GM19035 (cell line): ENCODE measurements at regions not wholly inside any gene's neighbourhood (a gene's known extent, or its start where the extent isn't known, plus 50 kb on each side); places are given as distances from the start of the nearest gene placed in this dataset.
"Not testable (repeated sequence)": the region's sequence is repeated elsewhere in the genome, so short reads cannot be mapped to it uniquely, and the experiment has no call there.

ENCODE experiments used
- ATAC-seq: cut with Tn5 transposase; IDR thresholded peaks from one replicate; pipeline ENCODE4 v1.9.1; 2021; ENCODE audit not compliant: unreplicated experiment

DNA sequence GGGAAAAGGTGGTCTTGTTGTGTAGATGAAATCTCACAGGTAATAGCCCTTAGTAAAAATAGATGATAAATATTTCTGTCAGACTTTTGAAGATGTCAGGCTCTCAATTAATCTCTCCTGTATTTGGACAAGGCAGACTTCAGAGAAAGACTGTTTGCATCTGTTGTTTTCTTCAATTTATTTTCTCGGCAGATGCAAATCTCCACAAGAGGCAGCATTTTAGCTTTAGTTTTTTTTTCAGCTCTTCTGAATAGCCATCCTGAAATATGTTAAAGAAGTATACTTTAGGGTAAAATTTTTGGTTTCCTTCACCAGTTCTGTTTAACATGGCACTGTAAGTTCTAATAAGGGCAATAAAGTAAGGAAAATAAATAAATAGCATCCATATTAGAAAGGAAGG lies 685.1 kb downstream of the SI start:
- ATAC-seq = no peak

DNA sequence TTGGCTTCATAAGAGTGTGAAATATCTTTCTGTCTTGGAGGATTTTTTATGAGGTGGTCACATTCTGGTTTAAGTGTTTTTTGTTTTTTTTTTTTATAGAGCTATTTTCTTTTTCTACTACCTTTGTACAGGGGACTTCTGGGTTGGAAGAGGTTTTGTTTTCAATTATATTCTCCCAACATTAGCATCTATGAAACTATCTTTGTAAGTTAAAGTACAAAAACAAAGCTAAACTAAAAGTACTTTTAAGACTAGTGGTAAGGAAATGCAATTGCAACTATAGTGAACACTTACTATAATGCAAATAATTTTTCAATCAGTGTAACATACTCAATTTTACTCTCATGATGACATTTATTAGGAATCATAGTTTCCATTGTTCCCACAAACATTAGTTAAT lies 688.2 kb downstream of the SI start:
- ATAC-seq = no peak

DNA sequence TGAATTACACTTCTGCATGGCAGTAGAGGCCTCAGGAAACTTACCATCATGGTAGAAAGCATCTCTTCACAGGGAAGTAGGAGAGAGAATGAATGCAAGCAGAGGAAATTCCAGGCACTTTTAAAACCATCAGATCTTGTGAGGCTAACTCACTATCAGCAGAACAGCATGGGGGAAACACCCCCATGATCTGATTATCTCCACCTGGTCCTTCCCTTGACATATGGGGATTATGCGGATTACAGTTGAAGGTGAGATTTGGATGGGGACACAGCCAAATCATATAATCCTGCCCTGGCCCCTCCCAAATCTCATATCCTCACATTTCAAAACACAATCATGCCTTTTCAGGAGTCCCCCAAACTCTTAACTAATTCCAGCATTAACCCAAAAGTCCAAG lies 691.1 kb downstream of the SI start:
- ATAC-seq = no peak

DNA sequence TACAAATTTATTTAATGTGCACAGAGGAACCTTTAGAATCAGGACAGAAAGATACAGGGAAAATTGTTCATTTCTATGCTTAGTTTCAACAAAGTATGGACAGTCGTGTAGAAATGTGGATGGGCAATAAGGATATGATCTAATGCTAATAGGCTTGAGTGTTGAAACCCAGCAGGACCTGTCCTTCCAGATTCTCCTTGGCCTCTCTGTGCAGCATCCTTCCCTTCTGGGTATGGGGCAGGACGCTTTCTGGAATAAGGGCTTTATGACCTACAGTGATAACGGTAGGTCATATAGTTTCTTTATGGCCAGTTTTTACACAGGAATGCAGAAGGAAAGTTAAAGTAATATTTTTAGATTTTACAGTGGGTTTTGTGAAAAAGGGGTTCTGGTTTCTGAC lies 698.1 kb downstream of the SI start:
- no peak for ATAC-seq

DNA sequence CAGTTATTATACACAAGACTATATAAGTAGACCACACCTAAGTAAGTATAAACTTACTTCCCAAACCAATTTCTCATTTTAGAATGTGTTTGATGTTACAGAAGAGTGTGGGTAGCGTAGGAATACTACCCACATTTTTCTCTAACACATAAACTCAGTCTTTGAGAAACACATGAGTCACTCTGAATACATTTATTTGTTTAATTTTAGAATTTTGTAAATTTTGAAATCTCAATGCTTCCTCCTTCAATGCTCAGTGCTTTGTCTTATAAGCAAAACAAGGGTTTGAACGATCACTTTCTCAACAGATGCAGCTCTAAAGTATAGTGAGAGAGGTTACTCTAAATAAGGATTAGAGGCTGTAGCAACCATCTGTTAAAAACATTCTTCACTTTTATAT lies 700.8 kb downstream of the SI start:
- no peak for ATAC-seq

DNA sequence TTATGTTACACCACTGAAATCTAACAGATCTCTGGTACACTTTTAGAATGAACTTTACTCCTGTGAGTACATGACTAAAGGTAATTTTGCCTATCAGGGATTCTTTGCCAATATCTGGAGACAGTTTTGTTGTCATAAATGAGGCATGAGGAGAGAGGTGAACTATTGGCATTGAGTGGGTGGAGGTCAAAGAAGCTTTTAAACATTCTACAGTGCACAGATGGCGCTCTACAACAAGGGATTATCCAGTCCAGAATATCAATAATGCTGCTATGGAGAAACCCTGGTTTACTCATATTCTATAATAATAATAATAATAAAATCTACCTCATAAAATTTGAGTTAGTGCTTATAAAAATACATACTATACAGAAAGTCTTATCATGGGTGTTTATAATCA lies 702.3 kb downstream of the SI start:
- no peak for ATAC-seq

DNA sequence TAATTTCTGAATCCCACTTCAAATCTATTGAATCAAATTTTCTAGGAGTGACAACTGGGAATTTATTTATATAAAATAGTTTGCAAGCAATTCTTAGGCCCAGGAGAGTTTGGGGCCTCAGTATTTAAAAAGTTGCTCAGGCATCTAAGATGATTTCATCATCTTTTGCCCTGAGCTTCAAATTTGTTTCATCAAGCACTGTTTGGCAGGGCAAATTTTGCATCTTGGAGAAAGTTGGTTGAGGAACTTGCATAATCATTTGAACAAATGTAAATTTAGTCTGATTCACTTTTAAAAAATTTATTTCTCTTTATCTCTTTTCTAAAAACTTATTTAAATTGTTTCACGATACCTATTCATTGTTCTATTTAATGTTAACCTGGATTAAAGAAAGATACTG lies 702.8 kb downstream of the SI start:
- no peak for ATAC-seq

DNA sequence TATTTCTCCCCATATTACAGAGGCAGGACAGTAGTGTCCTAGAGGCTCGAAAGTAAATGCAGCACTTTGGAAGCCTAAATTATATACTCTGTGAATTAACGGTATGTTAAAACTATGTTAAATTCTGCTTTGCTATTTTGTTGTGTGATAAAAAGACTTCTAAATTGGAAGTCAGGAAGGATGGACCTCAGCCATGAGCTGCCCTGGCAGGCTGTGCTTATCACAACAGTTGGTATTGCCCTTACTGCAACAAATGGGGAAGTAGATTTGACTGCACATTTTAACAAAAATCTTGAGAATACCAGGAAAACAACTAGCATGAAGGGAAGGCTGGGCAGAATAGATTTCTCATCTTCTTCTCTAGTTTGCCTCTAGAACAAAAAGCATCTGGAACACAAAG lies 706.6 kb downstream of the SI start:
- ATAC-seq = no peak

DNA sequence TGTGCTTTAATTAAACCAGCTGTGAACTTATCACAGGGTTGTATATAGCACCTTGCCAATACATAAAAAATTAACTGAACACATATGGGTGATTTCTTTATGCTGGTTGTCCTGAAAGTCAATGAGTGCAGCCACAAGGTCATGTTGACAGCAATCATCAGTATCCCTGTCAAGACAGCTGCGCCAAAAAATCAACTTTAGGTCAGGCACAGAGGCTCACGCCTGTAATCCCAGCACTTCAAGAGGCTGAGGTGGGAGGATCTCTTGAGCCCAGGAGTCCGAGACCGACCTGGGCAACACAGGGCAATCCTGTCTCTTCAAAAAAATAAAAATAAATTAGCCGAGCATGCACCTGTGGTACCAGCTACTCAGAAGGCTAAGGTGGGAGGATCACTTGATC lies 707.3 kb downstream of the SI start:
- no peak for ATAC-seq

DNA sequence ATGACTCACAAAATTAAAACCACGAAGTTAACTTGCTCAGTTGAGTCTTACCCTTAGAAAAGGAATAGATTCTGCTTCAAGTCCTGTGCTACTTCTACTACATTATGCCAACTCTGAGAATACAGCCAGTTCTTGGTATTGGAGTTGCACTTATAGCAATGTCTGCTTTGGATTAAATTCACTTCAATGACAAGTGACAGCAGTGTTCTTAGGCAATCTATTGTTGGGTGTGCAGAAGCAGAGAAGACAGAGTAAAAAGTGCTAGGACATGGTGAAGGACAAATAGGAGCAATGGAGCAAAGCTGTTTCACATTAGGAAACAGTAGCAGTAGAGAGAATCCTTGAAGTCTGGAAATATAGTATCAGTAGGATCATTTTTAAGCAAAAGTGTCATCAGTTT lies 713.1 kb downstream of the SI start:
- no peak for ATAC-seq

DNA sequence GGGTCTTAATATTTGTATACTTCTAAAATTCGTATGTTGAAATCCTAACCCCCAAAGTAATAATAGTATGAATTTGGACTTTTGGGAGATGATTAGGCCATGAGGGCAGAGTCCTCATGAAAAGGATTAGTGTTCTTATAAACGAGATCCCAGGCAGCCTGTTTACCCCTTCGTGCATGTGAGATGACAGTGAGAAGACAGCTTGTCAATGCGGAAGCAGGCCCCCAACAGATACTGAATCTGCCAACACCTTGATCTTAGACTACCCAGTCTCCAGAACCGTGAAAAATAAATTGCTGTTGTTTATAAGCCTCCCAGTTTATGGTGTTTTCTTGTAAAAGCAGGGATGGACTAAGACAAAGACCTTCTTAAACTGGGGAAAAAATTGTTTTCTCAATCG lies 714.2 kb downstream of the SI start:
- no peak for ATAC-seq

DNA sequence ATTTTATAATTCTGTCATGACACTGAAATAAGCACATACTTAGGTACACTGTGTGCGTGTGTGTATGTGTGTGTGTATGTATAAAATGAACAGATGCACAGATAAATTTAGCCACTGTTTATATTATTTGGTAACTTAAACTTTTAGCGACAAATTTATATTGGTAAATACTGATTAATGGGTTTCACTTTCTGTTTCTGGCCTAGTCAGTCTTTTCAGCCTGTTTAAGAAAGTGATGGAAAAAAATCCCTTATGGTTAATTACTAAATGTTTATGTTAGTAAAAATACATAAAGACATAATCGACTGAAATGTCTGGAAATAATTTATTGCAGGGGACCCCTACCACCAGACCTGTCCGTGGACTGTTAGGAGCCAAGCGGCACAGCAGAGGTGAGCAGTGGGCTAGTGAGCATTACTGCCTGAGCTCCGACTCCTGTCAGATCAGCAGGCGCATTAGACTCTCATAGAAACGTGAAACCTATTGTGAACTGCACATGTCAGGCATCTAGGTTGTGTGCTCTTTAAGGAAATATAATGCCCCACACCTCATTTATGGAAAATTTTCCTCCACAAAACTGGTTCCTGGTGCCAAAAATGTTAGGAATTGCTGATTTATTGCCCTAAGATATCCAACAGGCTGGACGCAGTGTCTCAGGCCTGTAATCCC lies 717.4 kb downstream of the SI start:
- ATAC-seq = no peak

DNA sequence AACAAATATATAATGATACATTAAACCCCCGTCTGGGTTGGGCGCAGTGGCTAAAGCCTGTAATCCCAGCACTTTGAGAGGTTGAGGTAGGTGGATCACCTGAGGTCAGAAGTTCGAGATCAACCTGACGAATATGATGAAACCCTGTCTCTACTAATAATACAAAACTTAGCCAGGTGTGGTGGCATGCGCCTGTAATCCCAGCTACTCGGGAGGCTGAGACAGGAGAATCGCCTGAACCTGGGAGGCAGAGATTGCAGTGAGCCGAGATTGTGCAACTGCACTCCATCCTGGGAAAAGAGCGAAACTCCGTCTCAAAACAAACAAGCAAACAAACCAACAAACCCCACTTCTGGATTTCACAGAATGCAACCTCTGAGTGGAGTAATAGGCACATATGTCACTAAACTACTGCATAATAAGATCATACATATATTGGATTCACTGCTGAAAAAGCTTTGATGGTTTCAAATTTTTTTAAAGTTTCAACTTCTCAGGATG lies 718.2 kb downstream of the SI start:
- ATAC-seq = no peak

DNA sequence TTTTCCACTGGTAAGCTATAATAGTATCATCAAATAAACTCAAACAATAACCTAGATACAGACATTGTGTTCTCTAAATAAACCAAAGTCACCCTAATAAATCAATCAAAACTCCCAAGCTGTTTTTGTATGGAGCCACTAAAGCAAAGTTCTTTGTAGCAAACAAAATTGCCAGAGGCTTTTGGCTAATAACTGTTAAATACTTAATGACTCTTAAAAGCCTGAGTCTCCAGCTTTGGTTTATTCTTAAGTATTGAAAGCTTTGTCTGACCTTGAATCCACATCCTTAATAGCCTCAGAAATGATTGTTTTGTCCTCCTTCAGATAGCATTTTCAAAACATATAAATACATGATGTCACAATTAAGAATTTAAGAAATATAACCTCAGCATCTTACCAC lies 725.3 kb downstream of the SI start:
- no peak for ATAC-seq

DNA sequence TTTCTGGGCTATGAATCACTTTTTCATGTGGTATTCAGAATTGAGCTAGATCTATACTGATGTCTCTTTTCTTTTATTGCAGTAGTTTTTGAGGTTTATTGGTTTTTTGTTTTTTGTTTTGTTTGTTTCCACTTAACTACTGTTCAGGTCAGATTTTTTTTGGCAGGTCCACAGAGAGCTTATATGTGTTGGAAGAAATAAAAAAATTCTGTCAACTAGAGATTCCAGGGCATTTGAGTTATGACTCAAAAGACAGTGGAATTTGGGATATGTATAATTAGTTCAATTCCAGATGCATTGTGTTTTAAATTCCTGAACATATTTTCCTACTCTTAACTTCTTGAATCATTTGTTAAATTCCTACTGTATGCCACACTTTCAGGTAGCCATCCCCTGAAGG lies 727.2 kb downstream of the SI start:
- ATAC-seq = no peak

DNA sequence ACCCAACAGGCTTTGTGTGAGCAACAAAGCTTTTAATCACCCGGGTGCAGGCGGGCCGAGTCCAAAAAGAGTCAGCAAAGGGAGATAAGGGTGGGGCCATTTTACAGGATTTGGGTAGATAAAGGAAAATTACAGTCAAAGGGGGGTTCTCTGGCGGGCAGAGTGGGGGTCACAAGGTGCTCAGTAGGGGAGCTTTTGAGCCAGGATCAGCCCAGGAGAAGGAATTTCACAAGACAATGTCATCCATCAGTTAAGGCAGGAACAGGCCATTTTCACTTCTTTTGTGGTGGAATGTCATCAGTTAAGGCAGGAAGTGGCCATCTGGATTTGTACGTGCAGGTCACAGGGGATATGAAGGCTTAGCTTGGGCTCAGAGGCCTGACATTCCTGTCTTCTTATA lies 736.1 kb downstream of the SI start:
- not testable (repeated sequence) for ATAC-seq

DNA sequence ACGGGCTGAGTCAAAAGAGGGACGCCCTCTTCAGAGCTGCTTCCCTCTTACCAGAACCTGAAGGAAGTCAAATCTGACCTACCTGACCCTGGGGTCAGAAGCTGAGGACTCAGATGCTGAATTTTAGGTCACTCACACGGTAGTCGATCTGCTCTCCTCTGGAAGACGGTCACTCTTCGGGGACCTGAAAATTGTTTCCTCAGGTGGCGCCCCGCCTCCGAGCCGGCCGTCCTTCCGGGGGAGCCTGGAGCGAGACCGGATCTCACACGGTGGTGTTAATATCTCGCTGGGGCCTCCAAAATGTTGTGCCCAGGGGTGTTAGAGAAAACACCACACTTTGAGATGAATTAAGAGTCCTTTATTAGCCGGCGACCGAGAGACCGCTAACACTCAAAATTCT lies 737.2 kb downstream of the SI start:
- no peak for ATAC-seq

DNA sequence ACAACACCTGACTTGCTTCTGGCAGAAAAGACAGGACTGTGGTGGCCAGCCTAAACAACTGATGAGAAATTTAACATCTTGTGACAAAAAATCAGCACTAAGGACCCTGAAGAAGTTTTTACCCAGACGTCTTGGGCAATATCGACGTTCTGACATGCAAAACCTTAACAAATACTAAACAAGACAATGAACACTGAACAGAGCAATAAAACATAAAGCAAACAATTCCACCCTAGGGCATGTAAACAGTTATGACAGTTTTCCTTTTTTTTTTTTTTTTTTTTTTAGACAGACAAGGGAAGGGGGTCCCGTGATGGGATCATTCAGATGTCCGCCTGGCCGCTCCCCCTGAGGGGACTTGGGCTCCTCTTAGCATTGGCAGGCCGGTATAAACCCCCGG lies 738.0 kb downstream of the SI start:
- no peak for ATAC-seq

DNA sequence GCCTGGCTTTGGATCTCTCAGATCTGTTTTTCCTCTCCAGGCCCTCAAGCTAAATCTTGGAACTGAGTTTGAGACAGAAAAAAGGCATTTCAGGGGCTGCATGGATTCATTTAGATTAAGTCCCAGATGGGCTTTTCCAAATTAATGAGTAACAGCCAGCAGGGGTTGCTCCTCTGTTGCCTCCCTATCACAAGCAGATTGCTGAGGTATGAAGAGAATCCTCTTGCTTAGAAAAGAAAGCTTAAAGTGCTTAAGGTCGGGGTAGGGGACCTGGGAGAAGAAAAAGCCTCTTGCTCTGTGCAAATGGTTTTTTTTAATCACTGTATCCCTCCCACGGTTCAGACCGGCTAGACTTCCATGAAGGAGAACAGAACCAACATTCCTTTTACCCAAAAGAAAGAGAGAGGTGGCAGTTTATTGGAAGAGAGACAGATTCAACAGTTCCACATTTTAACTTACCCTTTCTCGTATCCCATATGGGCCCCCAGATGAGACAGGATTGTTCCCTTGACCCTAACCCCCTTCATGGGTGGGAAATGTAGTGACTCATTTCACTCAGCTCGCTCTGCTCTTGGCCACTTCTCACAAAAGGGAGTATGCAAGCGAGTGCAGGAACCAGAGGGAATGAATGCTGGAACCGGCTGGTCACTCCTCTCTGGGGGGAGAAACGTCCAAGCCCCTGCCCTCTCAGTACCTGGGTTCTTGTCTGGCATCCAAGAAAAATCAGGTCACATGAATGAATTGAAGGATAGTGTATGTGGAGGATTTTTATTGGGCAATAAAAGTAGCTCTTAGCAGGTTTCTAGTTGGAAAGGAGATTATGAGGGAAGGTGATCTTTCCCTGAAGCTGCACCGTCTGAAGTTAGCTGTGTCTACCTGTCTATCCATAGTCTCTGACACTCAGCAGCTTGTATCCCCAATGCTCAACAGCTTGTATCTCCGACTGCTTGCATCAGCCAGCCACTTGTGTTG lies 745.2 kb downstream of the SI start:
- ATAC-seq = no peak

DNA sequence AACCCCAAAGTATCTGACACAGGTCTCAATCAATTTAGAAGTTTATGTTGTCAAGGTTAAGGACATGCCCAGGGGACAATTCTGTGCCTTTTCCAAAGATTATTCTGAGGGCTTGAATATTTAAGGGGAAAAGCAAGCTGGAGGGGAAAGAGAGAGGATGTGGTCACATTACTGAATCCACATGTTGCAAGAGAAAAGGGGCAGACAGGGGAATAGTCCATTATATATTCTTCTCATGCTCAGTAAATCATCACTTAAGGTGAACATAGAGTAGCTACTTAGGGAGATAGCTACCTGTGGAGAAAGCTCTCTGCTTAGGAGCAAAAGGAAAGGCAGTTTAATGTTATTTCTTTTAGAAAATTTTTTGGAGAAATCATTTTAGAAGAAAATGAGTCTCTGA lies 751.6 kb downstream of the SI start:
- ATAC-seq = no peak

DNA sequence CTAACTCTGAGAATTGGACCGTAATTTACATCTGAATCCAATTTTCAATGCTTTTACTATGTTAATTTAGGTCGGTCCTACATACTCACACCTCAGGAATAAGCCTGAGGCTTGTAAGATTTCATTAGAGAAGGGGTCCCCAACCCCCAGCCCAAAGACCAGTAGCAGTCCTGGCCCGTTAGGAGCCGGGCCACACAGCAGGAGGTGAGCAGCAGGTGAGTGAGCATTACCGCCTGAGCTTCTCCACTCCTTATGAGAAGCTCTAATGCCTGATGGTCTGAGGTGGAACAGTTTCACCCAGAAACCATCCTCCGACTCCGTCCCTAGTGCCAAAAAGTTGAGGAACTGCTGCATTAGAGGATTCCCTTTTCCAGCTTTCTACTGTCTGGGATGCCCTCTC lies 757.3 kb downstream of the SI start:
- no peak for ATAC-seq

DNA sequence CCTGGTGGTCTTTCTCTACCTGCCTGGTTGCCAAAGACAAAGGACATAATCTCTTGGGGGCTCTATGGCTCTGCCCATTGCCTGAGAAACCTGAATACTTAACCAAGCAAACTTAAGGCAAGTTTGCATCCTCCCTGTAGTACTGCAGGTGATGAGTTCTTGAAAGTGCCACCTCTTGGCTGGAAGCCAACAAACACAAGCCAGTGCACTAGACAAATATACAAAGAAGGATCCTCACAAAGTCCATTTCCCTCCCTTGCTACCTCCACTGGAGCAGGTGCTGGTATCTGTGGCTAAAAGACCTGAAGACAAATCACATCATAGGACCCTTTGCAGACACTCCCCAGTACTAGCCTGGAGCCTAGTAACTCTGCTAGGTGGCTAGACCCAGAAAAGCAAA lies 772.3 kb downstream of the SI start:
- no peak for ATAC-seq
